OCI-LY1 (cell line): ENCODE measurements at regions not wholly inside any gene's neighbourhood (a gene's known extent, or its start where the extent isn't known, plus 50 kb on each side); places are given as distances from the start of the nearest gene placed in this dataset.

ENCODE experiments used
- H2AFZ ChIP-seq: fragments of 200-600 bp; sonication (generic), shearing (Covaris generic); 2 replicates; pipeline ENCODE4 v1.6.0; 2014; ENCODE audit warnings: antibody characterized with exemption, mild to moderate bottlenecking, low read length
- H3F3A ChIP-seq: fragments of 200-600 bp; sonication (generic), shearing (Covaris generic); 2 replicates; pipeline ENCODE4 v1.6.0; 2014; ENCODE audit warnings: mild to moderate bottlenecking, antibody characterized with exemption, low read length, moderate library complexity; ENCODE audit not compliant: insufficient read depth
- H3K27ac ChIP-seq: fragments of 200-600 bp; sonication (generic); 2 replicates; pipeline ENCODE4 v1.5.1; 2014; ENCODE audit warnings: low read length, mixed run types, mild to moderate bottlenecking, low read depth; ENCODE audit not compliant: poor library complexity, severe bottlenecking
- H3K27me3 ChIP-seq: fragments of 200-600 bp; sonication (generic); 2 replicates; pipeline ENCODE4 v1.6.0; 2014; ENCODE audit warnings: antibody characterized with exemption, mild to moderate bottlenecking, low read length, moderate library complexity; ENCODE audit not compliant: insufficient read depth
- H3K36me3 ChIP-seq: fragments of 200-600 bp; sonication (generic); 2 replicates; pipeline ENCODE4 v1.6.1; 2014; ENCODE audit warnings: mild to moderate bottlenecking, antibody characterized with exemption, low read length, moderate library complexity, mixed read lengths; ENCODE audit not compliant: insufficient read depth
- H3K4me1 ChIP-seq: fragments of 200-600 bp; sonication (generic); 2 replicates; pipeline ENCODE4 v1.5.1; 2014; ENCODE audit warnings: mild to moderate bottlenecking, low read length, moderate library complexity; ENCODE audit not compliant: insufficient read depth, severe bottlenecking
- H3K4me2 ChIP-seq: fragments of 200-600 bp; sonication (generic), shearing (Covaris generic); 2 replicates; pipeline ENCODE4 v1.6.1; 2014; ENCODE audit warnings: low read length
- H3K4me3 ChIP-seq: fragments of 200-600 bp; sonication (generic); 2 replicates; pipeline ENCODE4 v1.5.1; 2014; ENCODE audit warnings: low read length, low read depth, mild to moderate bottlenecking, mixed read lengths; ENCODE audit not compliant: poor library complexity, severe bottlenecking
- H3K79me2 ChIP-seq: fragments of 200-600 bp; shearing (Covaris generic); 2 replicates; pipeline ENCODE4 v1.6.1; 2016; ENCODE audit warnings: mixed run types, low read length, mixed read lengths; ENCODE audit not compliant: insufficient read depth
- H3K9ac ChIP-seq: fragments of 200-600 bp; sonication (generic), shearing (Covaris generic); 2 replicates; pipeline ENCODE4 v1.6.1; 2014; ENCODE audit warnings: mild to moderate bottlenecking, low read length, mixed read lengths
- H3K9me2 ChIP-seq: fragments of 200-600 bp; sonication (generic), shearing (Covaris generic); 2 replicates; pipeline ENCODE4 v1.6.1; 2014; ENCODE audit warnings: low read depth, mild to moderate bottlenecking, low read length, mixed read lengths
- H3K9me3 ChIP-seq: fragments of 200-600 bp; shearing (Covaris generic); 2 replicates; pipeline ENCODE4 v1.6.1; 2014; ENCODE audit warnings: low read length, mixed read lengths
- H4K20me1 ChIP-seq: fragments of 200-600 bp; sonication (generic), shearing (Covaris generic); 2 replicates; pipeline ENCODE4 v1.6.0; 2016; ENCODE audit warnings: mild to moderate bottlenecking, low read length; ENCODE audit not compliant: insufficient read depth
- CTCF ChIP-seq: fragments of 200-600 bp; sonication (generic), shearing (Covaris generic); IDR thresholded peaks from 2 replicates; pipeline ENCODE4 v1.5.1; 2017; ENCODE audit warnings: mild to moderate bottlenecking, antibody characterized with exemption, low read length, moderate library complexity, mixed read lengths
- EZH2 ChIP-seq: fragments of 200-600 bp; sonication (generic), shearing (Covaris generic); IDR thresholded peaks from 2 replicates; pipeline ENCODE4 v1.8.0; 2017; ENCODE audit warnings: borderline replicate concordance, mixed run types, mild to moderate bottlenecking, antibody characterized with exemption, low read length, moderate library complexity, mixed read lengths

GRCh38 chr2:237027712-237028029 is 58.0 kb upstream of the COPS8 start:
- H3K4me2 ChIP-seq, result no peak overlapping the region
- no peak for TF ChIP-seq EZH2
- TF ChIP-seq CTCF, result no peak
- H2AFZ ChIP-seq, result no peak overlapping the region
- H3F3A ChIP-seq, result no peaks in the 10 kb centered on the region
- no peaks in the 10 kb centered on the region for H3K9me3 ChIP-seq
- no peaks in the 10 kb centered on the region; the same call in 1 of the 2 replicates for H3K36me3 ChIP-seq
- H4K20me1 ChIP-seq, result no peaks in the 10 kb centered on the region
- H3K9ac ChIP-seq, result no peak overlapping the region
- no peak overlapping the region for H3K4me3 ChIP-seq
- no peaks in the 10 kb centered on the region for H3K9me2 ChIP-seq
- H3K79me2 ChIP-seq, result no peaks in the 10 kb centered on the region
- no peaks in the 10 kb centered on the region for H3K4me1 ChIP-seq
- no peak overlapping the region for H3K27ac ChIP-seq
- peaks cover 10% of the 10 kb centered on the region for H3K27me3 ChIP-seq

DNA sequence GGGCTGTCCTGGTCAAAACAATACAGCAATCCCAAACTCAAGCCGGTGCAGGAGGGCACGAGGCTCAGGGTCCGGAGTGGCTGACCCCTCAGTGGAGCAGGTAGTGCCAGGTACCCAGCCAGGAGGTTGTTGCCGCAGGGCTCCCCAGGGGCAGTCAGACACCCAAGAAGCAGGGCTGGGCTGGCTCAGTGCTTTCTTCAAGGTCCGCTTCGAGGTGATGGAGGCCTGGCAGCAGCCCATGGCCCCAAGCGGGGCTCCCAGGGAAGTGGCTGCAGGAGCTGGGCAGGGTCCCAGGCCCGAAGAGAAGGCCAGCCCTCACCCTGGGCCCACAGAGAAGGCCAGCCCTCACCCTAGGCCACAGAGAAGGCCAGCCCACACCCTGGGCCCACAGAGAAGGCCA is 55.3 kb upstream of the COPS8 start:
- Histone ChIP-seq H2AFZ (no peak overlapping the region), H3K4me3 (no peak overlapping the region), H3K9me3 (no peaks in the 10 kb centered on the region), H3K27ac (no peak overlapping the region), H3F3A (no peaks in the 10 kb centered on the region), H3K79me2 (no peaks in the 10 kb centered on the region), H3K4me2 (no peak overlapping the region), H3K4me1 (peaks cover 12% of the 10 kb centered on the region), H3K9me2 (no peaks in the 10 kb centered on the region), H4K20me1 (no peaks in the 10 kb centered on the region), H3K36me3 (no peaks in the 10 kb centered on the region; the same call in 1 of the 2 replicates), H3K9ac (no peak overlapping the region), H3K27me3 (no peaks in the 10 kb centered on the region)
- TF ChIP-seq EZH2 (no peak), CTCF (no peak)

DNA sequence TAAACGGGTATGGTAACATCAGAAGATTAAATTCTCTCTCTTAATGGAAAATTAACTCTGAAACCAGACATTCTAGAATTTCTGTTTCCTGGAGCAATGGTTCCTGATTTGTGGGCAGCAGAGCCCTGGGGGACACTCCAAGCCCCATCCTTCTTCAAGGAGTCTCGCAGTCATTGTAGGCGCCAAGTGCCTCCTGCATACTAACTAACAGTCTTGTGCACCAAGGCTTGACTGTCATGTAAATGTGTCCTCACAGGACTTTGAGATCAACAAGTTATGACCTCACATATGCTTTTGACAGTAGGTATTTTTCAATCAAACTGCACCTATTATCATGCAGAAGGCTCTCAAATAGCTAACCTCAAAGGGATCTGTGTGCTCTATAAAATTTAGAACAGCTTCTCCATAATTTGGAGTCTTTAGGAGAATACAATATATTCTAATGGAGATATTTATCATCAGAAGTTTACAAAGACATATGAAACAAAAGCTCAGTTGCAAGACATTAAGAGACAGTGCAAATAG is 52.1 kb upstream of the COPS8 start:
- no peak overlapping the region for H2AFZ ChIP-seq
- no peaks in the 10 kb centered on the region for H3F3A ChIP-seq
- H3K79me2 ChIP-seq, result no peaks in the 10 kb centered on the region
- H3K4me2 ChIP-seq, result no peak overlapping the region
- H3K4me1 ChIP-seq, result peaks cover 12% of the 10 kb centered on the region
- H3K27ac ChIP-seq, result no peak overlapping the region
- H4K20me1 ChIP-seq, result no peaks in the 10 kb centered on the region
- no peak overlapping the region for H3K9ac ChIP-seq
- H3K9me2 ChIP-seq, result no peaks in the 10 kb centered on the region
- no peak for TF ChIP-seq CTCF
- no peak for TF ChIP-seq EZH2
- no peaks in the 10 kb centered on the region for H3K27me3 ChIP-seq
- no peaks in the 10 kb centered on the region for H3K9me3 ChIP-seq
- no peaks in the 10 kb centered on the region; the same call in 1 of the 2 replicates for H3K36me3 ChIP-seq
- no peak overlapping the region for H3K4me3 ChIP-seq
